HG03097 (cell line): ENCODE measurements at regions not wholly inside any gene's neighbourhood (a gene's known extent, or its start where the extent isn't known, plus 50 kb on each side); places are given as distances from the start of the nearest gene placed in this dataset.

Experiments used
- ATAC-seq: cut with Tn5 transposase; IDR thresholded peaks from one replicate; pipeline ENCODE4 v1.9.1; 2021; ENCODE audit not compliant: unreplicated experiment, low FRiP score

DNA sequence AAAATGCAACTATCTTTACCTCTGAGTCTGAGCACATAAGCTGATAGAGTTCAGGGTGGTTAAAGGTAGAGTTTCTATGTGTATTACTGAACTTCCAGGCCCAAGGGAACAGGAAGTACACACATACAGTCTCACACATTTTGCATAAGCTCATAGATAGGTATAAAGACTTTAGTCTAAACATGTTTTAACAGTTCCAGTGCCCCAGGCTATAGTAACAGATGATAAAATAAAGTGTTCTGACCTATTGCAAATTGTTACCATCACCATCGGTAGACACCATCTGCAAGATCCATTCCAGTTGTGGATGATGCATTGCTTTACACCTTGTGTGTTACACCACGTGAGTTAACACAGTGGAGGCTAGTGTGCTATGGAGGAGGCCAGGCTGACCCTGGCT is 95.8 kb downstream of the TMEM174 start:
- ATAC-seq, result no peak

- ATAC-seq, result no peak
Observed at GRCh38 chr5:73267766-73268435, 94.9 kb downstream of the TMEM174 start.

- no peak for ATAC-seq
Observed at GRCh38 chr5:73266925-73267765, 94.2 kb downstream of the TMEM174 start.

GRCh38 chr5:73266176-73266738 is 93.3 kb downstream of the TMEM174 start:
- no peak for ATAC-seq

- ATAC-seq, result no peak
Observed at GRCh38 chr5:73265641-73266040, 92.6 kb downstream of the TMEM174 start.

DNA sequence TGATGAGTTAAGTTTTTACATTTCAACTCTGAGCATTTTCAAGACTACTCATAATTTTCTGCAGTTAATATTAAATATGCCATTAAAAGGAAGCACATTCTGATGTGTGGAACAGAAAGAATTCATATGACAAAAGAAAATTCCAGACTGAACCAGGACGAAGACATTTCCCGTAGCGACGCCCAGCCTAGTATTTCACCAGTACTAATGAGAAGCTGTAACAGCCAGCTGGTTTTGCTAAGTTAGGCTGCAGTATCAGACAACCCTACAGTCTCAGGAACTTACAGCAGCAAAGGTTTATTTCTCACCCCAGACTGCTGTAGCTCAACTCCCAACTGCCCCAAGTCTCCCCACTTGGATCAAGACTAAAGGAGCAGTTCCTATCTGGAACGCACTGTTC is 91.6 kb downstream of the TMEM174 start:
- ATAC-seq, result no peak

DNA sequence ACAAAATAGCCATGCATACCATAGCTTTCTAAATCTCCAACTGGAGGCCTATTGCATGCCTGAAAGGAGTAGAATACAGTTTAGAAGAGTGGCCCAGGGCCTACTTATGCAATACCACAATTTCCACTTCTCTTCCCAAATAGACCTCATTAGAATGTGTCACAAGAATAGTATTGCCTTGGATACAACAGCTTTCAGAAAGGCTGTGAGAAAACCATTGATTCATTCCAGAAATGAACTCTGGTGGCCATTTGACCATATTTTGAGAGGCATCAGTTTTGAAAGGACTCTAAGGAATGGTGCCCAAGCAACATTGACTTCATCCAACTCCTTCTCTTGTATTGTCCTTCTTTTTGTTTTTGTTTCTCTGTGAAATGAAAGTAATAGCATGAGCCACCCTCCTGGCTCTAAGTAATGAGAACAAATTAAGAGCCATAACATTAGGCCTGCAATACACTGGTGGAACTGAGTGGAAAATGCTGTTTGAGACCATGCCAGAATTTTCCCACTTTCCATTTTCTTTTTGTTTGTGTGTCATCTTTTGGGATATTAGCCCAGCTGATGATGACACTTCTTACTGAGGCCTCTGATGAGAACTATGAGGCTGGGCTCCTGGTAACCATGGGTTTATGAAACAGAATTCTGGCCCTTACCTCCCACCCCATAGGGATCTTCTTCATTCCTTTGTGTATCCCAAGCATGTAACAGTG is 90.2 kb downstream of the TMEM174 start:
- no peak for ATAC-seq

DNA sequence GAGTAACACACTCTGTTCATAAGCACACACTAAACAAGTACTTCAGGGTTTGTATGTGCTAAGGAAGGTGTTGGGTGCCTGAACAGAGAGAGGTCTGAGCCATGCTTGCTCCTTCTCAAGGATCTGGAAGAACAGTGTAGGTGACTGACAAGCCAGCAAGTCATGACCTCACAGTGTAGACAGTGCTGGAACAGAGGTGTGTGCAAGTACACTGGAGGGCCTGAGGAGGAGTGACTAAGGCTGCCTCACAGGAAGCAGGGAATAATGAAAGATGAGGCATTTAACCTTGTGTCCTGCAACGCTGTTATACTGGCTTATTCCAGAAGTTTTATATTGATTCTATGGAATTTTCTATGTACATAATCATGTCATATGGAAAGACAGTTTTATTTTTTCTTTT is 83.9 kb downstream of the TMEM174 start:
- ATAC-seq, result no peak

DNA sequence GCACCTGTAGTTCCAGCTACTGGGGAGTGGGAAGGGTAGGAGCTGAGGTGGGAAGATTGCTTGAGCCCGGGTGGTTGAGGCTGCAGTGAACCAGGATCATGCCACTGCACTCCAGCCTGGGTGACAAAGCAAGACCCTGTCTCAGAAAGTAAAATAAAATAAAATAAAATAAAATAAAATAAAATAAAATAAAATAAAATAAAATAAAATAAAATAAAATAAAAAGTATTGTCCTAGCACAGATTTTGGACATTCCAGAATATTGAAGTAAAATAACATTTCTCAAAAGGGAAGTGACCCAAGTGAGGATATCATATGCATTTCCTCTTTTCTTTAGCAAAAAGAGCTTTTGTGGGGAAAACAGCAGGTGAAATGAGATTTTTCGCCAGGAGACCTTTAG is 83.5 kb downstream of the TMEM174 start:
- ATAC-seq, result no peak

GRCh38 chr5:73256012-73256411 is 83.0 kb downstream of the TMEM174 start:
- ATAC-seq, result no peak

DNA sequence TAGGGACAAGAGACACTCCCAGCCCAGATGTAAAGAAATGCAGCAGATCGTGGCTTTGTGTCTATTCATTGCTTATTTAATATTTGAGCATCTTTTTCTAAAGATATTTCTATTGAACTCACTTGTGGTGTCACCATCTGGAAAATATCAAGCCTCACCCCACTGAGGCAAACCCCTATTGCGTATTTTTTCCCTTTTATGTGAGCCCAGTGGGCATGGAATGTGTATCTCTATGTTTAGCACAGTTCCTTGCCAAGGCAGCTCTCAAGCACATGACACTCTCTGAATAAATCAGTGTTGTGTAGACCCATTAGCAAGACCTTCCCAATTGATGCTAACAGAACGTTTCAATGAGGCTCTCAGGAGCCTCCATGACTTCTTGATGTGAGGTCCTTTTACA is 81.6 kb downstream of the TMEM174 start:
- no peak for ATAC-seq

- no peak for ATAC-seq
Observed at GRCh38 chr5:73253047-73253660, 80.2 kb downstream of the TMEM174 start.

- ATAC-seq, result no peak
Observed at GRCh38 chr5:73250645-73251044, 77.7 kb downstream of the TMEM174 start.

GRCh38 chr5:73242735-73243134 is 69.7 kb downstream of the TMEM174 start:
- ATAC-seq, result no peak

DNA sequence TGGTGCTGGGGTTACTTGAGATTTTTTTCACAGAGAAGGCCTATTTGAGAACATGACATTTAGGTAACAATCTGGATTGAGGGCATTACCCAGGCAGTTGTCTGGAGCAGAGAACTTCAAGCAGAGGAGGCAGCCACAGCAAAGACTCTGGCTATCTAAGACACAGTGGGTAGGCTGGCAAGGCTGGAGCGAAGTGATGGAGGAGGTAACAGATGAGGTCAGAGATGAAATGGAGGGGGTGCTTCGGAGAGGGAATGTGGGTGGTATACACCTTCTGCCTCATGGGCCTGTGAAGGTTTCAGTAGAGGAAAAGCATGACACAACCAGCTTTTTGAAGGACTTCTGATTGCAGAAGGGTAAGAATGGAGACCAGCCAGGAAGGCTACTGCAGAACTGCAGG is 65.9 kb downstream of the TMEM174 start:
- no peak for ATAC-seq

- ATAC-seq, result no peak
Observed at GRCh38 chr5:73236541-73237128, 63.6 kb downstream of the TMEM174 start.

DNA sequence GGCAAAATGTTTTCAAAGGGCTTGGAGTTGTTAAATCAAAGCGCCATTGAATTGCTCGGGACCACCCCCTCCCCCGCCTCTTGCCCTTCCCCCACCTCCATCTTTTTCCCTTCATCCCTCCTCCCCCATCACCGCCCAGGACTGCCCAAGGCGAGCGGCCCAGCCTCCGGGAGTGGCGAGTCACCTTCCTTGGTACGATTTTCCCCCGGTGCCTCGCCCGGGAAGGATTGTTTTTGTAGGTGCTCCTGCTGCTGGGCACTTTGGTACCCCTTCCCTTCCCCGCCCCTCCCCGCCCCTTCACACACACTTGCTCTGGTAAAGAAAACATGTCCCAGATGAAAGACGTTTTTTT is 61.2 kb downstream of the TMEM174 start:
- no peak for ATAC-seq

DNA sequence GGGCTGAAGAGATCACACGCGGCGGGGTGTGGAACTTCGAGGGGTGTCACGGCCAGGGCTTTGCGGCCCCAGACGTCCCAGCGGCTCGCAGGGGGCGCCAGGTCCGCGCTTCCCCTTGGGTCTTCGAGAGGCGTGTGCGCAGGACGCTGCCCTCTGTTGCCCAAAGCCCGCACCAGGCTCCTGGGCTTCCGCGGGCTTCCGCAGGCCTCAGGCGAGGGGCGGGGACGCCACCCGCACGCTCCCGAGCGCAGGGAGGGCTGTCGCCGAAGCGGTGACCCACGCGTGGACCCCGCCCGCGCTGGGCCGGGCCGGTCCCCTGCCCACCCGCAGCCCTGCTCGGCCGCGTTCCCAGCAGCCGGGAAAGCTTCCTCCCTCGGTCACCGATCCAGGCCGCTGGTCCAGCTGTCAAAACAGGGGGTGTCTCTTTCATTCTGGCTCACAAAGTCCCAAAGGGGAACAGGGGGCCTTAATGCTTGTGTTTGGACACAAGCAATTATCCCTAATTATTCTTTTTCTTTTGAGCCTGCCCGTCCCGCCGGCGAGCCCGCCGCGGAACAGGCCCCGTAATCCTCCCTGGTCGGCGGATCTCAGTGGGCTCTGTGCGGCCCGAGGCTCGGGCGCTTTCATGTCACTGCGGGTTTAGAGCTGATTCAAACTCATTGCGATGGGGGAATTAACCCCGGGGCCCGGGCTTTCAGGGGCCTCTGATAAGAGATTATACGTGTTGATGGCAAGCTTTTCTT is 60.6 kb downstream of the TMEM174 start:
- ATAC-seq, result no peak

- ATAC-seq, result no peak
Observed at GRCh38 chr5:73233053-73233460, 60.1 kb downstream of the TMEM174 start.
